ENCODE measurements at regions not wholly inside any gene's neighbourhood (a gene's known extent, or its start where the extent isn't known, plus 50 kb on each side); places are given as distances from the start of the nearest gene placed in this dataset.

DNA sequence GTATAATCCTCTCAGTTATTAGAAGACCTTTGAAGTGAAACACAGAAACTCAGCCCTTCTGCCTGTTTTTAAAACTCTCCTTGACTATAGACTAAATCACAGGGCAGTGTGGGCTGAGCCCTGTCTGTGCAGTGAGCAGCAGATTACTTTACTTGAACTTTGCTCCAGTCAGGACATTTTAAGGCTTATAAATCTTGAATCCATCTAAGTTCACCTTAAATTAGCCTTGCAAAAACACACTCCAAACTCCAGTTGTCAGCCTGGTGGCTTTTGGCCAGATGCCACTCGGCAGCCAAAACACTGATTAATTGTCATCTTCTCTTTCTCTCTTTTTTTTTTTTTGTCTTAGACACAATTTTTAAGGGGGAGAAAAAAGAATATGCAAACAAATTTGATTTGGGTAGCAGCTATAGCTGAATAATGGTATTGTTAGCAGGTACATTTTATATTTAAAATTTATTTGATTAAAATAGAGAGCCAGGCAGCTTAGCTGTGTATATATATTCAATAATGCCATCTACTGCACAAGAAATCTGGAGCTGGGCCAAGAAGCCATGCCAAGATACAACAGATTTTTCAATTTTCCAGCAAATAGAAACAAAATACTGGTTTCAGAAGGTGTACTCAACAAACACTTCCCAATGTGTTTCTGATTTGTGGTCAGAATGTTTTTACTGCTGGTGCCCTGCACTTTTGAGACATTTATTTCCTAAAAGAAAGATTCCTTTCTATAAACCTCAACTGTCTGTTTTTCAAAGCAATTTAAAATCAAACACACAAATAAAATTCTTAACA is 247.7 kb downstream of the TFEC start:
- H2BK120ac ChIP-seq (ENCODE audit: low read depth, low read length) = no peak overlapping the region
- H2BK15ac ChIP-seq (ENCODE audit: low read depth, low read length) = no peak overlapping the region
- no peaks in the 10 kb centered on the region for H4K20me1 ChIP-seq (ENCODE audit: insufficient read depth, low read length)
- no peak overlapping the region for H2BK20ac ChIP-seq (ENCODE audit: low read depth, low read length)
- no peak overlapping the region for H2BK5ac ChIP-seq (ENCODE audit: low read depth, low read length, poor library complexity, severe bottlenecking)
- no peak overlapping the region for H3K56ac ChIP-seq (ENCODE audit: extremely low read depth, insufficient read depth, low read length)
- DNase-seq (no peak), ATAC-seq (ENCODE audit: low read depth) (no peak)
- H4K5ac ChIP-seq (ENCODE audit: low read depth, low read length) = no peak overlapping the region
- no peaks in the 10 kb centered on the region for H3K9me1 ChIP-seq (ENCODE audit: insufficient read depth, low read length)
- H3K14ac ChIP-seq (replicated peaks; ENCODE audit: low read depth, low read length) = no peak overlapping the region
- H3K18ac ChIP-seq (ENCODE audit: low read depth, low read length) = no peak overlapping the region
- H3K4me3 ChIP-seq (ENCODE audit: insufficient read depth, low read depth, low read length) = no peak overlapping the region
- in situ Hi-C loops (cut with MboI; ENCODE audit: low sequenced_read_pairs) (no loop called here), dilution Hi-C loops (cut with HindIII; ENCODE audit: low sequenced_read_pairs, unreplicated experiment) (no loop called here), intact Hi-C loops (cut with micrococcal nuclease) (no loop called here)
- no peak overlapping the region for H2AFZ ChIP-seq (replicated peaks; ENCODE audit: low read length, poor library complexity)
- H3K9me3 ChIP-seq (ENCODE audit: control insufficient read depth, insufficient read depth, low read length) = no peaks in the 10 kb centered on the region
- no peaks in the 10 kb centered on the region for H3K27me3 ChIP-seq (ENCODE audit: control insufficient read depth, insufficient read depth, low read length)
- H3K36me3 ChIP-seq (ENCODE audit: control insufficient read depth, insufficient read depth, low read length) = no peaks in the 10 kb centered on the region
- H3K4ac ChIP-seq (ENCODE audit: low read depth, low read length) = no peak overlapping the region
- no peaks in the 10 kb centered on the region for H3K4me1 ChIP-seq (ENCODE audit: control insufficient read depth, insufficient read depth, low read length)
- ChIA-PET POLR2A (ENCODE audit: unreplicated experiment) (interaction anchor here (0.5 kb wide), 1 partner anchor 1091 kb away, joined by 30 read pairs; no protein-coding TSS in a partner anchor), CTCF (no interaction called here)
- H4K8ac ChIP-seq (ENCODE audit: low read depth in 2 of 2, low read length in 2 of 2) = no peak overlapping the region
- no peak overlapping the region for H2AK9ac ChIP-seq (replicated peaks; ENCODE audit: low read depth, low read length, poor library complexity)
- H2AK5ac ChIP-seq (ENCODE audit: low read depth, low read length) = no peak overlapping the region
- H3K27ac ChIP-seq (ENCODE audit: insufficient read depth, low read length) = no peak overlapping the region
- TF ChIP-seq CEBPB (IDR thresholded peaks at IDR 0.05; ENCODE audit: low read depth, low read length) = no peak
- TF ChIP-seq FOS (IDR thresholded peaks at IDR 0.05; ENCODE audit: low read depth, low read length) = no peak
- TF ChIP-seq, protein P1, sequence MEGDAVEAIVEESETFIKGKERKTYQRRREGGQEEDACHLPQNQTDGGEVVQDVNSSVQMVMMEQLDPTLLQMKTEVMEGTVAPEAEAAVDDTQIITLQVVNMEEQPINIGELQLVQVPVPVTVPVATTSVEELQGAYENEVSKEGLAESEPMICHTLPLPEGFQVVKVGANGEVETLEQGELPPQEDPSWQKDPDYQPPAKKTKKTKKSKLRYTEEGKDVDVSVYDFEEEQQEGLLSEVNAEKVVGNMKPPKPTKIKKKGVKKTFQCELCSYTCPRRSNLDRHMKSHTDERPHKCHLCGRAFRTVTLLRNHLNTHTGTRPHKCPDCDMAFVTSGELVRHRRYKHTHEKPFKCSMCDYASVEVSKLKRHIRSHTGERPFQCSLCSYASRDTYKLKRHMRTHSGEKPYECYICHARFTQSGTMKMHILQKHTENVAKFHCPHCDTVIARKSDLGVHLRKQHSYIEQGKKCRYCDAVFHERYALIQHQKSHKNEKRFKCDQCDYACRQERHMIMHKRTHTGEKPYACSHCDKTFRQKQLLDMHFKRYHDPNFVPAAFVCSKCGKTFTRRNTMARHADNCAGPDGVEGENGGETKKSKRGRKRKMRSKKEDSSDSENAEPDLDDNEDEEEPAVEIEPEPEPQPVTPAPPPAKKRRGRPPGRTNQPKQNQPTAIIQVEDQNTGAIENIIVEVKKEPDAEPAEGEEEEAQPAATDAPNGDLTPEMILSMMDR (conservative IDR thresholded peaks at IDR 0.05; ENCODE audit: low read depth, low read length) = no peak
- no TSS peak for BruUV-seq (replicated peaks)
- H4K91ac ChIP-seq (ENCODE audit: insufficient read depth, low read depth, low read length) = no peak overlapping the region
- H3K9ac ChIP-seq (ENCODE audit: low read depth, low read length) = no peak overlapping the region
- WGBS, 2 experiments (ENCODE audit: extremely low coverage in 2 of 2, insufficient read length in 1 of 2) = no CpG with 5 or more reads among the region's 1 CpG
- H3K4me2 ChIP-seq (ENCODE audit: low read depth, low read length) = no peak overlapping the region
- H3K23ac ChIP-seq (ENCODE audit: low read depth, low read length) = no peak overlapping the region
- no peaks in the 10 kb centered on the region for H3K79me1 ChIP-seq (ENCODE audit: low read depth in 1 of 2, low read length in 2 of 2)
